Activated CD4-positive, alpha-beta T cell treated with anti-CD3 and anti-CD28 coated beads, Interleukin-2, amount 10 ng/mL, durations not matched to agents 7 days and 5 days (primary cell): ENCODE measurements at regions not wholly inside any gene's neighbourhood (a gene's known extent, or its start where the extent isn't known, plus 50 kb on each side); places are given as distances from the start of the nearest gene placed in this dataset.

ENCODE experiments used
- CTCF ChIA-PET: fragments of 350-600 bp; sonication (Branson Sonifier 250); formaldehyde crosslinking; loops from one replicate; lab custom pipeline; 2021; ENCODE audit warnings: antibody characterized with exemption; lab: Charles Lee
- POLR2A ChIA-PET: fragments of 350-600 bp; sonication (Branson Sonifier 250); formaldehyde crosslinking; loops from one replicate; lab custom pipeline; 2021; ENCODE audit warnings: antibody characterized with exemption; lab: Charles Lee
- DNase-seq: peaks from one replicate; pipeline ENCODE4 v3.0.0-alpha.2; 2020
- H3K27ac Mint-ChIP-seq: one replicate; pipeline ENCODE4 v1.8.0; 2021; ENCODE audit warnings: mild to moderate bottlenecking, moderate library complexity, mixed read lengths
- H3K27me3 Mint-ChIP-seq: one replicate; pipeline ENCODE4 v1.8.0; 2021; ENCODE audit warnings: mixed read lengths
- H3K36me3 Mint-ChIP-seq: one replicate; pipeline ENCODE4 v1.8.0; 2021; ENCODE audit warnings: low read depth, mixed read lengths
- H3K4me1 Mint-ChIP-seq: one replicate; pipeline ENCODE4 v1.8.0; 2021; ENCODE audit warnings: mixed read lengths
- H3K4me3 Mint-ChIP-seq: one replicate; pipeline ENCODE4 v1.8.0; 2021; ENCODE audit warnings: mild to moderate bottlenecking, moderate library complexity, mixed read lengths
- H3K9me3 Mint-ChIP-seq: one replicate; pipeline ENCODE4 v1.8.0; 2021; ENCODE audit warnings: mixed read lengths

DNA sequence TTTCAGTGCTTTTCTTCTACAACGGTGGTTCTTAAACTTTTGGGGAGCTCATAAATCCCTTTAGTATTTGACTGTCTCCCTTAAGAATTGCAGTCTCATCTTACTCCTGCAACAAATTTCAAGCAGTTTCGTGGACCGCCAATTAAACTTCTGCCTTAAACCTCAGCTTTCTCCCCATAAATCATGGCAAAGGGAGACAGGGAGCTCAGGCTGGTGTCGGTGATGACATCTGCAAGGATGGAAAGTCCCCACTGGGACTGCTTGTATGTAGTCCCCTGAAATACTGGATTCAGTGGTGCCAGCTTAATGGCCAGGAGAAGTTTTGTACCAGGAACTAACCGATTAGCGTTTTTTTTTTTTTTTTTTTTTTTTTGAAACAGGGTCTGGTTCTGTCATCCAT, 148.7 kb upstream of the ITGA6 start:
- H3K4me3 Mint-ChIP-seq, result no peak overlapping the region
- peaks cover 10% of the 10 kb centered on the region for H3K9me3 Mint-ChIP-seq
- CTCF ChIA-PET, result interaction anchor here (0.6 to 0.7 kb wide), 2 partner anchors 164 to 1797 kb away, joined by 3 read pairs; no protein-coding TSS in a partner anchor
- peaks cover 3% of the 10 kb centered on the region for H3K36me3 Mint-ChIP-seq
- POLR2A ChIA-PET, result no interaction called here
- peaks cover 12% of the 10 kb centered on the region for H3K27me3 Mint-ChIP-seq
- peaks cover 3% of the 10 kb centered on the region for H3K4me1 Mint-ChIP-seq
- no peak for DNase-seq
- H3K27ac Mint-ChIP-seq, result no peak overlapping the region

DNA sequence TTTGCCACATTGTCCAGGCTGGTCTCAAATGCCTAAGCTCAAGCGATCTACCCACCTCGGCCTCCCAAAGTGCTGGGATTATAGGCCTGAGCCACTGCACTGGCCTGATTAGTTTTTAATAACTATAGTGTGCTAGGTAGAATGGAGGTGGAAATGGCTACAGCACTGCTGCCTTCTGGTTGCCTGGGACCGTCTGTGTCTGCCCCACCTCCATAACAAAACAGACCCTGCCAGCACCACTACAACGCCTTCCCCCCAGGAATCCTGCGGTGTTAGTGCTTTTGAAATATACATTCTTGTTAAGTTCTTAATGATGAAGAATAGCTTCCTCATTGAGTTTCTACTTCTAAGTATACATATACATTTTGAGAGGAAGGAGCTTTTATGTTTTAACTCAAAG, 148.2 kb upstream of the ITGA6 start:
- peaks cover 3% of the 10 kb centered on the region for H3K36me3 Mint-ChIP-seq
- CTCF ChIA-PET, result no interaction called here
- H3K4me3 Mint-ChIP-seq, result no peak overlapping the region
- no peak overlapping the region for H3K27ac Mint-ChIP-seq
- peaks cover 12% of the 10 kb centered on the region for H3K27me3 Mint-ChIP-seq
- POLR2A ChIA-PET, result no interaction called here
- H3K4me1 Mint-ChIP-seq, result no peaks in the 10 kb centered on the region
- peaks cover 10% of the 10 kb centered on the region for H3K9me3 Mint-ChIP-seq
- no peak for DNase-seq

DNA sequence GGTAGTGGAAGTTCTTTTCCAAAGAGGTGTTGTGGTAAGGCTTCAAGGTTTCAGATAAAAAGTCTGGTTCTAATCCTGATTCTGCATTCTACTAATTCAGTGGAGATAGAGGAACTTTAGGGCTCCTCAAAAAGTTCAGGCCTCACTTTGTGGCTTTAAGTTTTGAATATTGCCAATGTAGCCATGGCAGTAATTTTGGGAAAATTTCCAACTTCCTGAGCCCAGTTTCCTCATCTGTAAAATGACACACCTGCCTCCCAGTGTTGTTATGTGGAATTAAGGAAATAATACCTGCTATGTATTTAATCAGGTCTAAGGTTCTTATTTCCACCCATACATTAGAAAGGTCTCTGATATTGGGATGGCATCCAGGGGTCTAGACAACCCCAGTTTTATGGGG, 147.6 kb upstream of the ITGA6 start:
- H3K4me3 Mint-ChIP-seq, result no peak overlapping the region
- H3K9me3 Mint-ChIP-seq, result peaks cover 10% of the 10 kb centered on the region
- peaks cover 12% of the 10 kb centered on the region for H3K27me3 Mint-ChIP-seq
- peaks cover 3% of the 10 kb centered on the region for H3K36me3 Mint-ChIP-seq
- H3K4me1 Mint-ChIP-seq, result no peaks in the 10 kb centered on the region
- ChIA-PET POLR2A (no interaction called here), CTCF (no interaction called here)
- no peak for DNase-seq
- no peak overlapping the region for H3K27ac Mint-ChIP-seq

DNA sequence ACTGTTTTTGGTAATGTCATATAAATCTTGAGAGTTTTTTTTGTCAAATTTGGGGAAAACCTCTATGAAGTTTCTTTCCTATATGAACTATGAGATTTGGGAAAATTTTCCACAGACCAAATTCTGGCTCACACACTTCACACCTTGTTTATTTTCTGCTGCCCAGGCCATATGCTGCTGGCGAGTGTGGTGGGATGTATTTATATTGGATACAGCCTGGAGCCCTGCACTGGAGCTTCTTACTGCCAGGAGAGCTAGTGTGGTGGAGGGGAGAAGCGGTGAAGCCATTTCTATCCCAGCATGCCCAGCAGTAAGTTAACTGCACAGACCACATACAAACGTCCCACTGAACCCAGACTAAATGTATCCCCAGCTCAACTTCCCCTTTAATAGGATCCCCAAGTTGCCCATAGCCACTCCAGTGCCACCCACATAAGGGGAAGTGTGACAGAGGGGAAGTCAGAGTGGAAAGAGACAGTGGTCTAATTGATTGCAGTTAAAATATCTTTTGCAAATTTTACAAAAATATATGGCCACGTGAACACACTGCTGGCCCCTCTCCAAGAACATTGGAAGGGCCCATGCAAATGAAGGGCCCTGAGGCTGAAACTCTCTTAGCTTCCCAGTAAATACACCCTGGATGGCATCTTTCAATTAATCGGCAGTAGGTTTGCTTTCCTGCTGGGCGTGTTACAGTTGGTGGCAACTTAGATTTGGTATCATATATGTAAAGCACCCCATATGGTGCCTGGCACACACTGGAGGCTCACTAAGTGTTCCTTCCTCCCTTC, 146.6 kb upstream of the ITGA6 start:
- ChIA-PET POLR2A (interaction anchor here (0.6 kb wide), 1 partner anchor 58 kb away, joined by 3 read pairs; no protein-coding TSS in a partner anchor), CTCF (no interaction called here)
- Mint-ChIP-seq H3K27me3 (peaks cover 12% of the 10 kb centered on the region), H3K9me3 (peaks cover 10% of the 10 kb centered on the region), H3K4me1 (peaks cover 5% of the 10 kb centered on the region), H3K27ac (no peak overlapping the region), H3K36me3 (peaks cover 3% of the 10 kb centered on the region), H3K4me3 (no peak overlapping the region)
- no peak for DNase-seq

DNA sequence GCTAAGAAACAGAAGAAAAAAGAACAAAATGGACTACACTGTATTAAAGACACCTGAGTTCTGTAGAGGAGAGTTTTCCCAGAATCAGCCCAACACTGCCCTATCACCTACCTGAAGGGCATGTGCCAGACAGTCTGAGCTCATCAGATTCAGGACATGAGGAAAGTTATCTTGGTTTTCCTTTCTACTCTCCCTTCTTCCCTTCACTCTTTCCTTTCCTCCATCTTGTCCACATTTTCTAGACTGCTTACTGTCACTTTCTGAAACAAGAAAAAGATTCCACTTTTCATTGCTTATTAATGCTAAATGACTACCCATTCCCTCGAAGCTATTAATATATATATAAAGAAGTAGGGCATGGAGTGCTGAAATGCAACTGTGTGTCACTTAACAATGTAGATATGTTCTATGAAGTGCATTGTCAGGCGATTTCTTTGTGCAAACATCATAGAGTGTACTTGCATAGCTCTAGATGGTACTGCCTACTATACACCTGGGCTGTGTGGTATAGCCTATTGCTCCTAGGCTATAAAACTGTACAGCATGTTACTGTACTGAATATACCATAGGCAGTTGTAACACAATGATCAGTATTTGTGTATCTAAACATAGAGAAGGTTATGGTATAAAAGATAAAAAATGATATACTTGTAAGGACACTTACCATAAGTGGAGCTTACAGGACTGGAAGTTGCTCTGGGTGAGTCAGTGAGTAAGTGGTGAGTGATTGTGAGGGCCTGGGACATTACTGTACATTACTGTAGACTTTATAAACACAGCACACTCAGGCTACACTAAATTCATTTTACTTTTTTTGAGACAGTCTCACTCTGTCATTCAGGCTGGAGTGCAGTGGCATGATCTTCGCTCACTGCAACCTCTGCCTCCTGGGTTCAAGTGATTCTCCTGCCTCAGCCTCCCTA, 145.5 kb upstream of the ITGA6 start:
- ChIA-PET POLR2A (no interaction called here), CTCF (no interaction called here)
- no peak overlapping the region for H3K4me3 Mint-ChIP-seq
- H3K36me3 Mint-ChIP-seq, result peaks cover 3% of the 10 kb centered on the region
- peaks cover 9% of the 10 kb centered on the region for H3K4me1 Mint-ChIP-seq
- no peak overlapping the region for H3K27ac Mint-ChIP-seq
- H3K27me3 Mint-ChIP-seq, result peaks cover 7% of the 10 kb centered on the region
- H3K9me3 Mint-ChIP-seq, result peaks cover 6% of the 10 kb centered on the region
- no peak for DNase-seq

DNA sequence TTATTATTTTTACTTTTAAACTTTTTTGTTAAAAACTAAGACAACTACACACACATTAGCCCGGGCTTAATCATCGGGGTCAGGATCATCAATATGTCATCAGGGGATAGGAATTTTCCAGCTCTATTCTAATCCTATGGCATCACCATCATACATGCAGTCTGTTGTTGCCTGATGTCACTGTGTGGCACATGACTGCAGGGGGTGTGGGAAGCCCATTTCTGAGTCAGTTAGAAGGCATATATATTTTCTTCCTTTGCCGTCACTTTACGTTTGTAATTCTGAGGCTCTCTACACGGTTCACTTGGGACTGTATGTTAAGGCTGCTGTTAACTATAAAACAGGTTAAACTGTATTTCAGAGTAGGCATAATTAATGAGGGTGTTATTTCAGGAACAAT, 144.4 kb upstream of the ITGA6 start:
- Mint-ChIP-seq H3K27me3 (peaks cover 3% of the 10 kb centered on the region), H3K4me3 (no peak overlapping the region), H3K4me1 (peaks cover 9% of the 10 kb centered on the region), H3K36me3 (no peaks in the 10 kb centered on the region), H3K27ac (no peak overlapping the region), H3K9me3 (no peaks in the 10 kb centered on the region)
- ChIA-PET CTCF (no interaction called here), POLR2A (no interaction called here)
- DNase-seq, result no peak

DNA sequence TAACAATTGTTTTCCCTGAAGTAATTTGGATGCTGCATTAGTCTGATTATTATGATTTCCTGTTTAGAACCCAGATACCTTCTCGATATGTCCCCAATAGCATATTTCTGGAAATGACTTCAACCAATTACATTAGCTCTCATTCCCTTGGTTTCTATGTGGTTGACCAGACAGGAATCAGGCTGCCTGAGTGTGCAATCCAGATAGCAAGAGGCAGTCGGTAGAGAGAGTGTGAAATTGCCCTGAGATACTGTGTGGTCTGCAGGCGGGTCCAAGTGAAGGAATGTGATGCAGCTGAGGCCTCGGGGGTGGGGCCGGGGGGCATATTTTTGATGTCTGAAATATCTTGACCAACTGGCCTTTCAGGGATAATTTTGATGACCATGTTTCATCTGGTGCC, 143.9 kb upstream of the ITGA6 start:
- POLR2A ChIA-PET, result no interaction called here
- peaks cover 3% of the 10 kb centered on the region for H3K27me3 Mint-ChIP-seq
- CTCF ChIA-PET, result no interaction called here
- no peak overlapping the region for H3K4me3 Mint-ChIP-seq
- no peaks in the 10 kb centered on the region for H3K9me3 Mint-ChIP-seq
- no peak for DNase-seq
- H3K4me1 Mint-ChIP-seq, result peaks cover 9% of the 10 kb centered on the region
- H3K27ac Mint-ChIP-seq, result no peak overlapping the region
- H3K36me3 Mint-ChIP-seq, result no peaks in the 10 kb centered on the region

DNA sequence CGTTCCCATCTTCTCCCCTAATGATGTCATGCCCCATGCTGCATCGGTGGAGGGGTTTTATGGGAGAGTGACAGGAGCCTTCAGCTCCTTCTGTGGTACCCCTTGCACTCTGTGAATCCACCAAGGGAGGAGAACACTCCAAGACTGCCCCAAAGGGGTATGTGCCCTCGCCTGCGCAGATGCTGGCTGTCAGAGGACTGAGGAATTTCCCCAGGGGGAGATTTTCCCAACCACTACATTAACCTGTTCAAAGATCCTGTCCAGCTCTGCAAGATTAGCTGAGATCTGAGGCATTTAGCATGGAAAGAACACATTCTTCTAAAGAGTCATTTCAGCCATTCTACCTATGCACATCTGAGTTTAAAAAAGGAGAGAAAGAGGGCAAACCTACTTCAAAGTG, 143.2 kb upstream of the ITGA6 start:
- Mint-ChIP-seq H3K4me1 (peaks cover 11% of the 10 kb centered on the region), H3K36me3 (no peaks in the 10 kb centered on the region), H3K9me3 (no peaks in the 10 kb centered on the region), H3K27ac (no peak overlapping the region), H3K4me3 (no peak overlapping the region), H3K27me3 (peaks cover 3% of the 10 kb centered on the region)
- ChIA-PET CTCF (no interaction called here), POLR2A (no interaction called here)
- no peak for DNase-seq

DNA sequence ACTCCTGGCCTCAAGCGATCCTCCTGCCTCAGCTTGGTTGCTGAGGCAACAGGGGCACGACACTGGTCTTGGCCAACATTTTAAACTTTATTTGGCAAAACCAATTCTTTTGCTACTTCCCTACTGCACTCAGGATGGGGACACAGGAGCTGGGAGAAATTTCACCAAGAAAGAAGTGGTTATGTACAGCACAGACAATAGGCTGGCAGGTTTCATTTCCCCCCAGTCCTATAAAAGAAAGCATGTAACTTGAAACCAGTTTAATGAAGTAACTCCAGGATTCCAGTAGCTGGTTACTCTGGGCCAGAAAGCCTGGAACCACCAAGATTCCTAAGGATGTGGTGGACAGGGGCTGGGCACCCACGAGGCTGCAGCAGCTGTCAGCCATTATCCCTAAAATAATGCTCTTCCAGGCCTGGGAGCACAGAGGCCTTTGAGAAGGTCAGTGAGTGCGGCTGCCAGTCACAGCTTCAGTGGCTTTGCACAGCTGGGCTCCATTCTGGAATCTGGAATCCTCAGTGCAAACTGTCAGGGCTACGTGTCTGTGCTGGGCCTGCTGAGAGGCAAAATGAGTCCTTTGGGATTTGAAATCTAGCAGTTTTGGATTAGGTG, 142.3 kb upstream of the ITGA6 start:
- Mint-ChIP-seq H3K36me3 (no peaks in the 10 kb centered on the region), H3K4me3 (no peak overlapping the region), H3K27ac (no peak overlapping the region), H3K27me3 (peaks cover 4% of the 10 kb centered on the region), H3K4me1 (peaks cover 11% of the 10 kb centered on the region), H3K9me3 (no peaks in the 10 kb centered on the region)
- POLR2A ChIA-PET, result no interaction called here
- CTCF ChIA-PET, result interaction anchor here (0.6 kb wide), 1 partner anchor 30 kb away, joined by 3 read pairs; no protein-coding TSS in a partner anchor
- DNase-seq, result no peak

DNA sequence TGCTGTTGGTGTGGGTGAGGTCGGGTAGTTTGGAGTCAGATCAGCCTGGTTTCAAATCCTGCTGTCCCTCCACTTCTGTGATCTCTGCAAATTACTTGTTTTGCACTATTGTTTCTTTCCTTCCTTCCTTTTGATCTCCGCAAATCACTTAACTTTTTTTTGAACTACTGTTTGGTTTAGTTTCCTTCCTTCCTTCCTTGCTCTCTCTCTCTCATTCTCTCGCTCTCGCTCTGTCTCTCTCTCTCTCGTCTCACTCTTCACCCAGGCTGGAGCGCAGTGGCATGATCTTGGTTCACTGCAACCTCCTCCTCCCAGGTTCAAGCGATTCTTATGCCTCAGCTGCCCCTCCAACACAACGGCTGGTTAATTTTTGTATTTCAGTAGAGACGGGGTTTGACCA, 141.6 kb upstream of the ITGA6 start:
- Mint-ChIP-seq H3K27ac (no peak overlapping the region), H3K9me3 (no peaks in the 10 kb centered on the region), H3K36me3 (no peaks in the 10 kb centered on the region), H3K27me3 (peaks cover 4% of the 10 kb centered on the region), H3K4me1 (peaks cover 11% of the 10 kb centered on the region), H3K4me3 (no peak overlapping the region)
- DNase-seq, result no peak
- CTCF ChIA-PET, result no interaction called here
- POLR2A ChIA-PET, result no interaction called here

DNA sequence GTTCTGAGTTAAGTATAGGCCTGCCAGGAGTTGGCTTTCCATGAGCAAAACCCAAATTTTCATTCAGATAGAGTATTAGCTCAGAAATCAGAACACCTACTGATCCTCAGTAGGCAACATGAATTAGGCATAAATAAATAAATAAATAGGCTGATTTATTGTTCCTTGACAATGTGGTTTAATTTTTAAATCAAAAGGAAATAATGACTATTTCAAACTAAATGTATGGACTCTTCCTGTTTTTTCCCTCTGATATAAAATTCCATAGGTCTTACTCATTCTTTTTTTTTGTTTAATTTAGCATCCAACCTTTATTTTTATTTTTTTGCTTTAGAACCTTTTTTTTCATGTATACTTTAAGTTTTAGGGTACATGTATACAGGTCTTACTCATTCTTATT, 140.2 kb upstream of the ITGA6 start:
- Mint-ChIP-seq H3K9me3 (peaks cover 3% of the 10 kb centered on the region), H3K4me1 (peaks cover 11% of the 10 kb centered on the region), H3K27me3 (peaks cover 4% of the 10 kb centered on the region), H3K36me3 (no peaks in the 10 kb centered on the region), H3K27ac (no peak overlapping the region), H3K4me3 (no peak overlapping the region)
- POLR2A ChIA-PET, result no interaction called here
- DNase-seq, result no peak
- CTCF ChIA-PET, result no interaction called here

DNA sequence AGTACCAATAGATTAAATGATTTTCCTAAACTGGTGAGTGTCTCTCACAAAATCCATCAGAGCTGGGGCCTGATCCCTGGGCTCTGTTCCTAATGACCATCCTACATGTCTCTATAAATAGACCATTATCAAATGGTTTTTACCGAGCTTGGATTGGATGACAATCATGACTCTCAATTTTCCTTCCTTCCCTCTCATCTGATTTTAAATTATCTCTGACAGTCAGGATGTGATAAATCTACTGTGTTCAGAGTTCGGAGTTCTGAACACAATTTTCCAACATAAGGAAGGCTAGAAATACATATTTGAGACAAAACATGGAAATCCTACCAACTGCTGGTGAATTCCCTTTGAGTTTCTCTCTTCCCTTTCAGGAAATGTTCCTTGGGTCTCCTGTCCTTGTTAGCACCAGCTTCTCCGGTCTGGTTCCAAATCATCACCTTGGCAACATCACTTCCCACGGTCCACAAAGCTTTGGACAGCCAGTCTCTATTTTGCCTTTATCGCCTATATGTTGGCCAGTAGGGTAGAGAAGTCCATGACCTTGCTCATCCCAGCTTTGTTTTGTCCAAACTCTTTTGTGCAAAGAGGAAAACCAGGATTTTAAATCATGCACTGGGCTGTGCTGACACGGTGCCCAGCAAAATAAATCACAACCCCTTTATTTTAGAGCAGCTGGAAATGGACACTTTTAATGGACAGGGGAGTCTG, 139.6 kb upstream of the ITGA6 start:
- ChIA-PET CTCF (no interaction called here), POLR2A (no interaction called here)
- H3K4me3 Mint-ChIP-seq, result no peak overlapping the region
- H3K27ac Mint-ChIP-seq, result no peak overlapping the region
- peaks cover 3% of the 10 kb centered on the region for H3K9me3 Mint-ChIP-seq
- peaks cover 4% of the 10 kb centered on the region for H3K27me3 Mint-ChIP-seq
- no peaks in the 10 kb centered on the region for H3K36me3 Mint-ChIP-seq
- H3K4me1 Mint-ChIP-seq, result peaks cover 11% of the 10 kb centered on the region
- no peak for DNase-seq
